HepG2 (cell line): ENCODE measurements at regions not wholly inside any gene's neighbourhood (a gene's known extent, or its start where the extent isn't known, plus 50 kb on each side); places are given as distances from the start of the nearest gene placed in this dataset.
A peak's percentile ranks its signal among the peaks of the same experiment; 100 is the strongest.

Experiments
- ATAC-seq: fragments of 200-7000 bp; cut with Tn5 transposase; 3 replicates; pipeline ENCODE4 v1.9.1; 2020; ENCODE audit warnings: mild to moderate bottlenecking, moderate library complexity
- BruUV-seq: library from RNA; stranded (reverse); fragments of 400-500 nt; replicated peaks from 2 replicates; lab custom pipeline; 2021; lab: Mats Ljungman, UMichigan
- CTCF ChIA-PET: fragments of 300-600 bp; formaldehyde crosslinking; extraction: SDS; loops from one replicate; lab custom pipeline; 2021; ENCODE audit warnings: low total read pairs, inconsistent platforms, low intra/inter-chr PET ratio; lab: Yijun Ruan, JAX
- POLR2A ChIA-PET: fragments of 350-600 bp; sonication (Branson Sonifier 250); formaldehyde crosslinking; loops from one replicate; lab custom pipeline; 2020; ENCODE audit warnings: antibody characterized with exemption, inconsistent platforms; lab: Yijun Ruan, JAX
- DNase-seq: peaks from one replicate; pipeline ENCODE4 v3.0.0-alpha.2; 2015; ENCODE audit warnings: low spot score
- FAIRE-seq: peaks from 3 replicates; lab custom pipeline; 2011; peaks lifted over from hg19 to GRCh38; lab: Jason Lieb, UNC
- H2AFZ ChIP-seq: one replicate; pipeline ENCODE4 v1.6.1; 2011; ENCODE audit warnings: low read length, inconsistent platforms
- H3K27ac ChIP-seq: fragments of 300-600 bp; 3 replicates; pipeline ENCODE4 v1.8.0; 2011; ENCODE audit warnings: mixed run types, mild to moderate bottlenecking, mixed read lengths, low read length, inconsistent platforms; ENCODE audit not compliant: insufficient read depth; ENCODE audit errors: extremely low read length
- H3K27me3 ChIP-seq, 2 experiments: fragments of 200-600 bp in 1 of 2; 2 replicates in 1 of 2; 3 replicates in 1 of 2; pipeline versions ENCODE4 v1.6.0 to v1.8.0; 2011; ENCODE audit warnings: low read length in 2 of 2, mild to moderate bottlenecking in 2 of 2, moderate library complexity in 2 of 2, inconsistent platforms in 1 of 2; ENCODE audit not compliant: insufficient read depth in 2 of 2, control insufficient read depth in 1 of 2
- H3K36me3 ChIP-seq, 2 experiments: fragments of 200-600 bp in 1 of 2; replicated peaks in 1 of 2; 2 replicates in 1 of 2; 3 replicates in 1 of 2; pipeline versions ENCODE4 v1.5.1 to v1.8.0; 2011; ENCODE audit warnings: low read length in 2 of 2, inconsistent platforms in 1 of 2; ENCODE audit not compliant: insufficient read depth in 2 of 2, control insufficient read depth in 1 of 2
- H3K4me1 ChIP-seq: 2 replicates; pipeline ENCODE4 v1.5.1; 2012; ENCODE audit warnings: low read length, inconsistent platforms; ENCODE audit not compliant: insufficient read depth
- H3K4me2 ChIP-seq: 2 replicates; pipeline ENCODE4 v1.6.0; 2011; ENCODE audit warnings: low read depth, low read length, inconsistent platforms
- H3K4me3 ChIP-seq, 3 experiments: fragments of 200-600 bp in 1 of 3; sonication (generic), shearing (Covaris generic) in 1 of 3; replicated peaks in 1 of 3; 2 replicates each; pipeline ENCODE4 v1.5.1; 2011 to 2016; ENCODE audit warnings: low read length in 3 of 3, inconsistent platforms in 2 of 3, low read depth in 2 of 3, mild to moderate bottlenecking in 2 of 3, control low read depth in 1 of 3, mixed read lengths in 1 of 3; ENCODE audit not compliant: insufficient read depth in 1 of 3
- H3K79me2 ChIP-seq: one replicate; pipeline ENCODE4 v1.6.1; 2011; ENCODE audit warnings: low read length, inconsistent platforms; ENCODE audit not compliant: insufficient read depth
- H3K9ac ChIP-seq: 2 replicates; pipeline ENCODE4 v1.6.0; 2011; ENCODE audit warnings: mild to moderate bottlenecking, low read depth, low read length, inconsistent platforms; ENCODE audit not compliant: insufficient read depth
- H3K9me3 ChIP-seq: 2 replicates; pipeline ENCODE4 v1.5.1; 2012; ENCODE audit warnings: mild to moderate bottlenecking, low read length
- H4K20me1 ChIP-seq: 2 replicates; pipeline ENCODE4 v1.6.0; 2011; ENCODE audit warnings: inconsistent platforms, mild to moderate bottlenecking, low read length, moderate library complexity; ENCODE audit not compliant: insufficient read depth
- AHDC1 ChIP-seq: sonication (generic); formaldehyde crosslinking; IDR thresholded peaks from 2 replicates; pipeline ENCODE4 v1.5.1; 2020; ENCODE audit warnings: mild to moderate bottlenecking, missing genetic modification reagents, borderline replicate concordance
- ARNTL ChIP-seq: sonication (generic); formaldehyde crosslinking; IDR thresholded peaks from 2 replicates; pipeline ENCODE4 v1.4.0; 2020; ENCODE audit warnings: mild to moderate bottlenecking, missing genetic modification reagents
- ELF1 ChIP-seq: sonication (generic); formaldehyde crosslinking; IDR thresholded peaks from 2 replicates; pipeline ENCODE4 v1.4.0; 2020; ENCODE audit warnings: missing genetic modification reagents
- FOXP1 ChIP-seq, 2 experiments: fragments of 450-650 bp in 1 of 2; IDR thresholded peaks; 2 replicates each; pipeline ENCODE4 v1.6.1; 2017 to 2018; ENCODE audit warnings: antibody characterized with exemption in 1 of 2
- GABPB1 ChIP-seq: IDR thresholded peaks from 2 replicates; pipeline ENCODE4 v1.6.1; 2016; ENCODE audit warnings: mild to moderate bottlenecking, missing genetic modification reagents, moderate library complexity, missing compliant biosample characterization
- NFATC3 ChIP-seq: sonication (generic); formaldehyde crosslinking; IDR thresholded peaks from 2 replicates; pipeline ENCODE4 v1.5.1; 2020; ENCODE audit warnings: mild to moderate bottlenecking, missing genetic modification reagents
- RXRB ChIP-seq: IDR thresholded peaks from 2 replicates; pipeline ENCODE4 v1.6.1; 2016; ENCODE audit warnings: borderline replicate concordance, missing genetic modification reagents, missing compliant biosample characterization
- SATB2 ChIP-seq: sonication (generic); formaldehyde crosslinking; IDR thresholded peaks from 2 replicates; pipeline ENCODE4 v1.5.0; 2020; ENCODE audit warnings: missing genetic modification reagents
- SP2 ChIP-seq: sonication (generic); formaldehyde crosslinking; IDR thresholded peaks from 2 replicates; pipeline ENCODE4 v1.5.1; 2020; ENCODE audit warnings: mild to moderate bottlenecking, missing genetic modification reagents
- SP4 ChIP-seq: sonication (generic); formaldehyde crosslinking; IDR thresholded peaks from 2 replicates; pipeline ENCODE4 v1.8.1; 2023; ENCODE audit warnings: mild to moderate bottlenecking, missing genetic modification reagents
- TAF1 ChIP-seq: sonication (generic); formaldehyde crosslinking; IDR thresholded peaks from 2 replicates; pipeline ENCODE4 v1.4.0; 2020; ENCODE audit warnings: missing genetic modification reagents
- TBX2 ChIP-seq: sonication (generic); formaldehyde crosslinking; IDR thresholded peaks from 2 replicates; pipeline ENCODE4 v1.5.0; 2020; ENCODE audit warnings: missing genetic modification reagents, mild to moderate bottlenecking, borderline replicate concordance
- TGIF2 ChIP-seq: IDR thresholded peaks from 2 replicates; pipeline ENCODE4 v1.6.1; 2016; ENCODE audit warnings: control low read depth, missing compliant biosample characterization
- YY1 ChIP-seq: IDR thresholded peaks from 2 replicates; pipeline ENCODE4 v1.6.1; 2011; ENCODE audit warnings: low read length, low read depth, moderate library complexity, mild to moderate bottlenecking; ENCODE audit not compliant: insufficient read depth, insufficient replicate concordance
- ZBTB8A ChIP-seq: sonication (generic); formaldehyde crosslinking; IDR thresholded peaks from 2 replicates; pipeline ENCODE4 v1.4.0; 2020; ENCODE audit warnings: mild to moderate bottlenecking, low read depth, missing genetic modification reagents, borderline replicate concordance
- ZFP91 ChIP-seq: sonication (generic); formaldehyde crosslinking; IDR thresholded peaks from 2 replicates; pipeline ENCODE4 v1.9.0; 2022; ENCODE audit warnings: missing genetic modification reagents, mild to moderate bottlenecking, borderline replicate concordance
- ZMYM4 ChIP-seq: sonication (generic); formaldehyde crosslinking; IDR thresholded peaks from 2 replicates; pipeline ENCODE4 v1.8.1; 2023; ENCODE audit warnings: mild to moderate bottlenecking, missing genetic modification reagents
- ZNF589 ChIP-seq: sonication (generic); formaldehyde crosslinking; conservative IDR thresholded peaks from 2 replicates; pipeline ENCODE4 v1.8.0; 2022; ENCODE audit warnings: mild to moderate bottlenecking, moderate library complexity, missing genetic modification reagents
- ZNF678 ChIP-seq: sonication (generic); formaldehyde crosslinking; IDR thresholded peaks from 2 replicates; pipeline ENCODE4 v1.4.0; 2020; ENCODE audit warnings: mild to moderate bottlenecking, missing genetic modification reagents
- ZNF841 ChIP-seq: sonication (generic); formaldehyde crosslinking; IDR thresholded peaks from 2 replicates; pipeline ENCODE4 v1.8.1; 2023; ENCODE audit warnings: missing genetic modification reagents, borderline replicate concordance
- ZSCAN29 ChIP-seq: sonication (generic); formaldehyde crosslinking; conservative IDR thresholded peaks from 2 replicates; pipeline ENCODE4 v1.4.0; 2020; ENCODE audit warnings: mild to moderate bottlenecking, missing genetic modification reagents
- WGBS: methylation state at CpG from one replicate; pipeline ENCODE4 v1.1.6; 2017; ENCODE audit warnings: low lambda C conversion rate; 5-methylcytosine and 5-hydroxymethylcytosine counted together
- in situ Hi-C: cut with HindIII; loops from 2 replicates; pipeline ENCODE4 v1.10.0; 2017; ENCODE audit warnings: low pct_unique_long_range_greater_than_20kb; ENCODE audit not compliant: extremely low pct_ligation_motif_present
- intact Hi-C: fragments of 100-400 bp; cut with micrococcal nuclease; formaldehyde crosslinking; loops from one replicate; pipeline ENCODE4 v1.10.0; 2022; ENCODE audit not compliant: unreplicated experiment

- no peak overlapping the region for H3K27ac ChIP-seq
- H3K36me3 ChIP-seq, result no peaks in the 10 kb centered on the region
- POLR2A ChIA-PET, result no interaction called here
- H2AFZ ChIP-seq, result no peak overlapping the region
- no peaks in the 10 kb centered on the region for H3K27me3 ChIP-seq
- ATAC-seq, result peak; percentile 48; the same call in 2 of the 3 replicates
- H3K4me1 ChIP-seq, result no peaks in the 10 kb centered on the region
- in situ Hi-C loops (no loop called here), intact Hi-C loops (no loop called here)
- H4K20me1 ChIP-seq, result no peaks in the 10 kb centered on the region
- CTCF ChIA-PET, result no interaction called here
- no peak overlapping the region for H3K4me3 ChIP-seq
- 86% methylated on average over 2 of the region's 2 CpGs for WGBS
- DNase-seq, result peak; percentile 21
- no TSS peak for BruUV-seq
- H3K79me2 ChIP-seq, result no peaks in the 10 kb centered on the region
- no peaks in the 10 kb centered on the region for H3K9me3 ChIP-seq
- H3K4me2 ChIP-seq, result no peak overlapping the region
- no peak for FAIRE-seq
- no peak overlapping the region for H3K9ac ChIP-seq
- TF ChIP-seq ZNF678 (CRISPR knock-in tag) (no peak), TBX2 (no peak), NFATC3 (CRISPR knock-in tag) (no peak), ZFP91 (CRISPR knock-in tag) (no peak), YY1 (peak; percentile 62), ELF1 (0 out of 2 replicates have a peak, but pooled peaks have one; percentile 29), SATB2 (CRISPR knock-in tag) (no peak), ZMYM4 (CRISPR knock-in tag) (0 out of 2 replicates have a peak, but pooled peaks have one; percentile 28), ZBTB8A (no peak), ZSCAN29 (CRISPR knock-in tag) (no peak), AHDC1 (CRISPR knock-in tag) (no peak), ZNF841 (no peak), SP4 (CRISPR knock-in tag) (no peak), TAF1 (CRISPR knock-in tag) (no peak), ZNF589 (CRISPR knock-in tag) (no peak), GABPB1 (CRISPR knock-in tag) (peak; percentile 19; the same call in 1 of the 2 replicates), ARNTL (CRISPR knock-in tag) (no peak), SP2 (CRISPR knock-in tag) (no peak), FOXP1 (IDR thresholded peaks at IDR 0.05) (no peak), FOXP1 (CRISPR knock-in tag; IDR thresholded peaks at IDR 0.05) (no peak), RXRB (CRISPR knock-in tag) (no peak), TGIF2 (CRISPR knock-in tag) (no peak)
Measured at GRCh38 chr1:192732787-192733186, 76.1 kb upstream of the RGS2 start.
